PC-3 (cell line): ENCODE measurements at regions not wholly inside any gene's neighbourhood (a gene's known extent, or its start where the extent isn't known, plus 50 kb on each side); places are given as distances from the start of the nearest gene placed in this dataset.

Source experiments
- ATAC-seq: fragments of 200-7000 bp; cut with Tn5 transposase; 2 replicates; pipeline ENCODE4 v1.9.1; 2020; ENCODE audit warnings: mild to moderate bottlenecking, moderate library complexity
- BruUV-seq: library from RNA; stranded (reverse); fragments of 400-500 nt; replicated peaks from 2 replicates; lab custom pipeline; 2021; lab: Mats Ljungman, UMichigan
- CTCF ChIA-PET: fragments of 300-600 bp; sonication (Branson Sonifier 250); formaldehyde crosslinking; loops from one replicate; lab custom pipeline; 2022; ENCODE audit warnings: antibody characterized with exemption; lab: Charles Lee
- POLR2A ChIA-PET: fragments of 300-600 bp; sonication (Branson Sonifier 250); formaldehyde crosslinking; loops from one replicate; lab custom pipeline; 2022; ENCODE audit warnings: antibody characterized with exemption; ENCODE audit not compliant: unreplicated experiment; lab: Charles Lee
- DNase-seq: peaks from one replicate; pipeline ENCODE4 v3.0.0-alpha.2; 2015
- H2AFZ ChIP-seq: fragments of 300-600 bp; sonication (generic); 2 replicates; pipeline ENCODE4 v1.6.0; 2016; ENCODE audit warnings: antibody characterized with exemption, low read length
- H3F3A ChIP-seq: fragments of 300-600 bp; sonication (generic); one replicate; pipeline ENCODE4 v1.6.0; 2017; ENCODE audit warnings: antibody characterized with exemption, low read length, control low read depth, mild to moderate bottlenecking; ENCODE audit not compliant: unreplicated experiment
- H3K27ac ChIP-seq: fragments of 300-600 bp; sonication (generic); 2 replicates; pipeline ENCODE4 v1.5.1; 2016; ENCODE audit warnings: mild to moderate bottlenecking, low read length
- H3K27me3 ChIP-seq: fragments of 300-600 bp; sonication (generic); 2 replicates; pipeline ENCODE4 v1.6.1; 2016; ENCODE audit warnings: low read length, mixed read lengths
- H3K36me3 ChIP-seq: fragments of 300-600 bp; sonication (generic); 2 replicates; pipeline ENCODE4 v1.6.1; 2016; ENCODE audit warnings: low read depth, mixed run types, low read length, mixed read lengths
- H3K4me1 ChIP-seq: fragments of 300-600 bp; sonication (generic); 2 replicates; pipeline ENCODE4 v1.5.1; 2016; ENCODE audit warnings: low read length; ENCODE audit not compliant: insufficient read depth
- H3K4me2 ChIP-seq: fragments of 300-600 bp; sonication (generic); 2 replicates; pipeline ENCODE4 v1.6.0; 2016; ENCODE audit warnings: low read length
- H3K4me3 ChIP-seq: fragments of 300-600 bp; sonication (generic); 2 replicates; pipeline ENCODE4 v1.5.1; 2016; ENCODE audit warnings: mild to moderate bottlenecking, low read length, mixed read lengths
- H3K79me2 ChIP-seq: fragments of 300-600 bp; sonication (generic); 2 replicates; pipeline ENCODE4 v1.6.1; 2017; ENCODE audit warnings: low read length, mixed read lengths
- H3K9ac ChIP-seq: fragments of 300-600 bp; sonication (generic); 2 replicates; pipeline ENCODE4 v1.6.0; 2016; ENCODE audit warnings: mild to moderate bottlenecking, low read length
- H3K9me2 ChIP-seq: fragments of 300-600 bp; sonication (generic); replicated peaks from 2 replicates; pipeline ENCODE4 v1.6.1; 2016; ENCODE audit warnings: mixed run types, low read length, mixed read lengths
- H3K9me3 ChIP-seq: fragments of 300-600 bp; sonication (generic); 2 replicates; pipeline ENCODE4 v1.6.1; 2016; ENCODE audit warnings: low read length, mixed read lengths
- H4K20me1 ChIP-seq: fragments of 300-600 bp; sonication (generic); 2 replicates; pipeline ENCODE4 v1.6.1; 2016; ENCODE audit warnings: low read length, mixed read lengths
- CTCF ChIP-seq: fragments of 300-600 bp; sonication (generic); conservative IDR thresholded peaks from 2 replicates; pipeline ENCODE4 v1.5.1; 2017; ENCODE audit warnings: antibody characterized with exemption, low read depth, mild to moderate bottlenecking, low read length
- EZH2 ChIP-seq: fragments of 300-600 bp; sonication (generic); IDR thresholded peaks from one replicate; pipeline ENCODE4 v1.6.1; 2017; ENCODE audit warnings: antibody characterized with exemption, mild to moderate bottlenecking, low read length; ENCODE audit not compliant: unreplicated experiment
- EZH2phosphoT487 ChIP-seq: fragments of 300-600 bp; sonication (generic); IDR thresholded peaks from 2 replicates; pipeline ENCODE4 v1.6.1; 2018; ENCODE audit warnings: mild to moderate bottlenecking, antibody characterized with exemption, low read length, borderline replicate concordance
- intact Hi-C: fragments of 100-400 bp; cut with micrococcal nuclease; formaldehyde crosslinking; loops from 2 replicates; pipeline ENCODE4 v1.9.0; 2023

- no peaks in the 10 kb centered on the region for H3K9me2 ChIP-seq
- CTCF ChIA-PET = no interaction called here
These were observed 263.8 kb downstream of the CYRIA start for GRCh38 chr2:16401761-16402300.

DNA sequence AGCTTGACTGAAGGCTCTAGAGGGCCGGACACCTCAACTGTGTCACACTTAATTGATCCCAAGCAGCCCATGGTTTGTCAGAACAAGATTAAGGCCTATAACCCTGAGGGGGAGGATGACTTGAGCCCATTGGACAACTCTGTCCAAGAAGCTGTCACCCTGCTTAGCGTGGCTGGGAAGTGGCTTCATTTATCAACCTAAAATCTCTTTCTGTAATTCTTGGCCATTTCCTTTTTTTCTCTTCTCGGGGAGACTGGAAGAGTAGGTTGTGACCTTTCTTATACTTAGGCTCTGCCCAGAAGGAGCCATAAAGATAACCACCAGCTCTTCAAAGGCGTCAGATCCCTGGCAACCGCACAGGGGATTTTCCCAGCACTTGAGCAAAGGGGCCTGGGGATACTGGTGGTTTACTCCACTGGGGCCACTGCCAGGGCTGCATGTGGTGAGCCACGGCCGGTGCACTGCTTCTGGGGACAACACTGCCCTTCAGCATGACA, 265.5 kb downstream of the CYRIA start:
- Histone ChIP-seq H3F3A (no peaks in the 10 kb centered on the region), H3K9ac (no peak overlapping the region), H3K27me3 (no peaks in the 10 kb centered on the region), H3K36me3 (no peaks in the 10 kb centered on the region), H2AFZ (no peak overlapping the region), H3K9me3 (no peaks in the 10 kb centered on the region), H4K20me1 (no peaks in the 10 kb centered on the region), H3K4me3 (no peak overlapping the region), H3K4me2 (no peak overlapping the region), H3K4me1 (no peaks in the 10 kb centered on the region), H3K9me2 (no peaks in the 10 kb centered on the region), H3K27ac (no peak overlapping the region), H3K79me2 (no peaks in the 10 kb centered on the region)
- TF ChIP-seq EZH2 (no peak), CTCF (no peak), EZH2phosphoT487 (no peak)
- BruUV-seq = no TSS peak
- DNase-seq = no peak
- ATAC-seq = no peak
- intact Hi-C loops = no loop called here
- CTCF ChIA-PET = no interaction called here
- POLR2A ChIA-PET = no interaction called here

More at GRCh38 chr2:16401761-16402300, 263.8 kb downstream of the CYRIA start:
- DNase-seq = no peak
- Histone ChIP-seq H3K4me1 (no peaks in the 10 kb centered on the region), H3K9ac (no peak overlapping the region), H3F3A (no peaks in the 10 kb centered on the region), H3K27ac (no peak overlapping the region), H3K4me2 (no peak overlapping the region), H3K79me2 (no peaks in the 10 kb centered on the region), H3K9me3 (no peaks in the 10 kb centered on the region), H3K36me3 (no peaks in the 10 kb centered on the region), H3K4me3 (no peak overlapping the region), H4K20me1 (no peaks in the 10 kb centered on the region), H3K27me3 (no peaks in the 10 kb centered on the region), H2AFZ (no peak overlapping the region)
- BruUV-seq = no TSS peak
- POLR2A ChIA-PET = no interaction called here
- intact Hi-C loops = no loop called here
- no peak for ATAC-seq
- TF ChIP-seq CTCF = no peak
- TF ChIP-seq EZH2phosphoT487 = no peak
- TF ChIP-seq EZH2 = no peak

GRCh38 chr2:16398486-16399043, 267.1 kb downstream of the CYRIA start:
- no peak overlapping the region for H3K27ac ChIP-seq
- TF ChIP-seq CTCF (no peak), EZH2 (no peak), EZH2phosphoT487 (no peak)
- H3F3A ChIP-seq = no peaks in the 10 kb centered on the region
- no peak overlapping the region for H3K9ac ChIP-seq
- H4K20me1 ChIP-seq = no peaks in the 10 kb centered on the region
- H3K9me3 ChIP-seq = no peaks in the 10 kb centered on the region
- H3K36me3 ChIP-seq = no peaks in the 10 kb centered on the region
- no peaks in the 10 kb centered on the region for H3K4me1 ChIP-seq
- H3K4me2 ChIP-seq = no peak overlapping the region
- ChIA-PET CTCF (no interaction called here), POLR2A (no interaction called here)
- H3K27me3 ChIP-seq = no peaks in the 10 kb centered on the region
- H3K79me2 ChIP-seq = no peaks in the 10 kb centered on the region
- H3K9me2 ChIP-seq = no peaks in the 10 kb centered on the region
- DNase-seq (no peak), ATAC-seq (no peak)
- no peak overlapping the region for H2AFZ ChIP-seq
- H3K4me3 ChIP-seq = no peak overlapping the region
- no TSS peak for BruUV-seq
- intact Hi-C loops = no loop called here
